ENCODE measurements at regions not wholly inside any gene's neighbourhood (a gene's known extent, or its start where the extent isn't known, plus 50 kb on each side); places are given as distances from the start of the nearest gene placed in this dataset.

DNA sequence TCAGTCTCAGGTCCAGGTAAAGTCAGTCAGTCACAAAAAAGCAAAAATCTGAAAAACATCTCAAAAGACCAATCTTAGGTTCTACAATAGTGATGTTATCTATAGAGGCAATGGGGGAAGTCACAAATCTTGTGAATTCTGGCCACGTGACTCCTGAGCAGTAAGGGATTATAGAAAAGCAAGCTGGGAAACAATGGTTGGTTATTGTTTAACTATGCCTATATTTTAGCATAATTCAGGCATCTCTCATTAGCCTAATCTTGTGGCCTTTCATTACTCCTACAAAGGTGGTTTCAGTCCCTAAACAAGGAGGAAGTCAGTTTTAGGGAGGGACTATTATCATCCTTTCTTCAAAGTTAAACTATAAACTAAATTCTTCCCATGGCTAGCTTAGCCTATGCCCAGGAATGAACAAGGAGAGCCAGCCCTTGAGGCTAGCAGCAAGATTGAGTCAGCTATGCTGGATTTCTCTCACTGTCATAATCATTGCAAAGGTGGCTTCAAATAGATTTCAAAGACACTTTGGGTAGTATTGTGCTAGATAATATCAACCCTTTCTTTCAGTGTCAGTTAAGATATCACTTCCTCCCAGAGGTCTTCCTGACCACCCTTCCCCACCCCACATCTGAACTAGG is 56.4 kb upstream of the ITGA6 start:
- DNase-seq, result no peak

GRCh38 chr2:172372436-172372835 is 55.0 kb upstream of the ITGA6 start:
- DNase-seq, result no peak

DNA sequence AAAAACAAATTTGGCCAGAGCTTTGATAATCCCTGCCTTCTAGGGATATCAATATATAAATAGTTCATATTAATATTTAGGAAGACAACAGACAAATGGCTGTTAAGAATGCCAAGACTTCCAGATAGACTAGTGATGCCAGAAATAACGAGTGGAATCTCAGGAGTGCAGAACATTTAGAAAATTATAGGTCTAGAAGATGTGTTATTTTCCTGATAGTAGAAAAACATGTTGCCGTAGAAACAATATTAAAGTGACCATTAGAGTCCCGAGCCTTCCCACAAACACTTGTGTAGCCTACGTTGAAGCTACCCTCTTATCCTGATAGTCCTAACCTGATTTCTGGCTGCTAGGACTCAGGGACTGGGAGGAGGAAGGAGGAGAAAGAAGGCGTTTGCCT is 54.3 kb upstream of the ITGA6 start:
- DNase-seq, result no peak

DNA sequence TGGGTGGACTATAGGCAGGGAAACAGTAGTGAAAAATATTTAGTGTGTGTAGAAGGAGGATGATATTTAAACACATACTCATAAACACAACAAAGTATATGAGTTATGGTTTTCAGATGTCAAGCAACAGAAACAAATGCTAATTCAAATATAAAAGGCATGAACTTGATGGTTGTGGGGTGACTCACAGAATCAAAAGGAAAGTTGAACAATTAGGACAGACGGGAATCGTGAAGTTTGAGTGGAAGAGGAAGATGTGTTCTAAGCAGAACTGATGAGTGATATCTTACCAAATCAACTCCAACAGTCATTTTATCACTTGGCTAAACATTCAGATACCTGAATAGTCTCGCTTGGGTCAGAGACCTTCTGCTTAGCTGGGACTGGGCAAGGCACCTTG is 53.6 kb upstream of the ITGA6 start:
- DNase-seq, result no peak

DNA sequence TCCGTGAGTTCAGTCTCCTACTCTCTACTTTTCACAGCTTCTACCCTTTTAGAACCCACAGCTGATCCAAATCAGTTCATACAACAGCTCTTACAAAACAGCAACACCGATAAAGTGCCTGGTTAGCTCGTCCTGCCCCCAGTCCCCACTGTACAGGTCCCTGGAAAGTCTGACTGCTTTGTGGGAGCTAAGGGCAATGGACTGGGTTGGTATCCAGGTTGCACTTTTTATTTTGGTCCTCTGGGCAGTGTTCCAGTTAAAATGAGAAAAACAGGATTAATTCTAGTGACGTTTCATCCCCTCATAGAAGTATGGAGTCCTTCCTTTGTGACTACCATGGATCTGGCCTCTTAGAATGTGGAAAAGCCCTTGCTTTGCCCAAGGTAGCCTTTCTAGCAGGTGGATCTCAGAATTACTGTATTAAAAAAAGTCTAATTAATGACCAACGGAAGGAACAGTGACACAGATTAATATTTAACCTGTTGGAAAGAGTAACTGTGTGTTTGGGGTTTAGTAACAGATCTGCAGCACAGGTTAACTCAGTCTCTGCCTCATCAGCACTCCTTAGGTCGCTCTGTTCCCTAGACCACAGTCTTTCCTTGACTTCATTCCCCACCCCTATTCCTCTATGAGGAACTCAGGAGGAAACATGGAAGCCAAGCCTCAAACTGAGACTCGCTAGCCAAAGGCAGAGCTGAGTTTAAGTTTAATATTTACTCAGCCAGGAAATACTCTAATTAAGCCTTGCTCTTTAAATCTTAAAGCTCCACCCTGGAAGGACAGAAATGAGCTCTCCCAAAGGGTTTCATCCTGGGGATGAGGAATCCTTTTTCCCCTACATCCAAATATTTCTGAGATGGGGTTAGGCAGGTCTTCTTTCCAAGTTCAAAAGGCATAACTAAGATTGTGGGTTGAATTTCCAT is 52.8 kb upstream of the ITGA6 start:
- no peak for DNase-seq

DNA sequence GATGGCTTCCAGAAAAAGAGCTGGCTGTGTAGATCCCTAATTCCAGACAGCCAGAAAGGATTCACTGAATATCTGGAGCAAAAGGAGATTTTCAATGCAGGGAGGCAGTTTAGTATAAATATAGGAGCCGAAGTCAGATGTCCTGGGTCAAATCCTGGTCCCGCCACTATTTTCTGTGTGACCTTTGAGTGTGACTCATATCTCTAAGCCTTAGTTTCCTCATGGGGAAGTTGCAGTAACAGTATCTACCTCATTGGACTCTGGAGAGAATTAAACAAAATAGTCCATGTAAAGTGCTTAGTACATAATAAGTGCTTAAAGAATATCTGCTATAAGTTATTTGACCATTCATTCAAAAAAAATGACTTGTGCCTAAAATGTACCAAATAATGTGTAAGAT is 52.1 kb upstream of the ITGA6 start:
- DNase-seq, result no peak

DNA sequence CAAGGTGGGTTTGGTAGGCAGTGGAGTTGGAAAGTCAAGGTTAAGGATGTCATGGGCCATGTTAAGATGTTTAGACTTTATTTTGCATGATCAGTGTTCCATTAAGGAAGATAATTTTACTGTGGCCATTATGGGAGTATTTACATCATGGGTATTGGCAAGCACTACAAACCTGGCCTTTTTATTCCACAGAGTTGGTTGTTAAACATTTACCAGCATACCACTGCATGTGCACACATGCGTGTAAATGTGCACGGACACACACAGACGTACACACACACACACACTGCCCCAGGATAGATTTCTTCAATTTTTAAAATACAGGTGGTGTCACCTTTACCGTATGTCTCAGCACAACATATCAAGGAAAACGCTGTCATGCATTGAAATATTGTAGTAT is 51.4 kb upstream of the ITGA6 start:
- no peak for DNase-seq

DNA sequence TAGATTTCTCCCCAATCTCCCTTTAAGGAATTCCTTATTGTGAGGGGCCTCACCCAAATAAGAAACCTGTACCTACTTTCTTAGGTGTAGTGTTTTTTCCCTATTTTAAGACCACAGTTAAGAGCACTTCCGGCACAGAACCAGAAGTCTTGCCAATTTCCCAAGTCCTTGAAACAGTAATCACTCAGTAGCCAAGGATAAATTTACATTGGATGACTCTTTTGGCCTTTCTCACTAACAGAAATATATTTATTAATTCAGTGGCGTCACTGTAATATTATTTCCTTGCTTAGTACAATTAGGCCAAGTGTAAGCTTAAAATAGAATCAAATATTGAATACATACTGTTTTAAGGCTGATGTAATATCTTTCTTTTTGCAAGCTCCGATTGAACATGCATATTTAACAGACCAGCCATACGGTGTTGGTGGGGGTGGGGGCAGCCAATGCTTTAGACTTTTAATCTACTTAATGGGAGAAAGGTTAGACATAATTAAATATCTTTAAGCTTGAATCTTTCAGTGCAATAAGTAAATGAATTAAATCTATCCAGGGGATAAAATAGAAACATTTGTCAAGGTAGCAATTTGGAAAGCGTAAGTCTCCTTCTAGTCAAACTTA is 50.8 kb upstream of the ITGA6 start:
- no peak for DNase-seq

DNA sequence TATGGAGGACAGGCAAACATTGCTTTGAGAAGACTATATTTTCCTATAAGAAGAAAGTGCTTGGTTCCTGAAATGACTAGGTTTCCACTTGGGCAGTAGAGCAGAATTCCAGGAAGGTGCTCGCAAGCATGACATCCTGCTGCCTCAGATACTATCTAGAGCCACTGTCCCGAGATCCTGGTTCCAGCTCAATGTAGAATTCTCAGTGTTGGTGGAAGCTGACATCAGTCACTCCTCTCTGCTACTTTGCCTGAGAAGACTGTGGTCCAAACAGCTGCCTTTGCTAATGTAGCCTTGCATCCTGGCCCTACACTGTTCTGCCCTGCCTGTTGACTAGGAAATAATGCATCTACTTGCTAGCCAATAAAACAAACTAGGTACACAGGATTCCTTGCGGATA is 50.0 kb upstream of the ITGA6 start:
- no peak for DNase-seq
